Osteoblast (primary cell): ENCODE measurements at regions not wholly inside any gene's neighbourhood (a gene's known extent, or its start where the extent isn't known, plus 50 kb on each side); places are given as distances from the start of the nearest gene placed in this dataset.

Source experiments
- DNase-seq: peaks from one replicate; pipeline ENCODE4 v3.0.0; 2011; ENCODE audit warnings: low spot score, mixed read lengths; ENCODE audit not compliant: insufficient read length; ENCODE audit errors: missing footprints
- H2AFZ ChIP-seq: 2 replicates; pipeline ENCODE4 v1.6.0; 2011; ENCODE audit warnings: mild to moderate bottlenecking, low read length
- H3K27ac ChIP-seq: 2 replicates; pipeline ENCODE4 v1.5.1; 2011; ENCODE audit warnings: mild to moderate bottlenecking, low read depth, low read length, moderate library complexity
- H3K27me3 ChIP-seq: 2 replicates; pipeline ENCODE4 v1.6.0; 2012; ENCODE audit warnings: mild to moderate bottlenecking, control low read depth, inconsistent platforms, low read length, moderate library complexity; ENCODE audit not compliant: insufficient read depth
- H3K36me3 ChIP-seq: 2 replicates; pipeline ENCODE4 v1.5.1; 2011; ENCODE audit warnings: mild to moderate bottlenecking, low read length, control low read depth, moderate library complexity; ENCODE audit not compliant: insufficient read depth
- H3K4me1 ChIP-seq: 2 replicates; pipeline ENCODE4 v1.5.1; 2011; ENCODE audit warnings: mild to moderate bottlenecking, low read length, control low read depth, moderate library complexity; ENCODE audit not compliant: insufficient read depth
- H3K4me2 ChIP-seq: 2 replicates; pipeline ENCODE4 v1.6.0; 2011; ENCODE audit warnings: mild to moderate bottlenecking, low read length; ENCODE audit not compliant: insufficient read depth
- H3K4me3 ChIP-seq: fragments of 200-600 bp; sonication (generic); 3 replicates; pipeline ENCODE4 v1.5.1; 2012; ENCODE audit warnings: mild to moderate bottlenecking, low read length, inconsistent platforms; ENCODE audit not compliant: insufficient read depth
- H3K79me2 ChIP-seq: 2 replicates; pipeline ENCODE4 v1.6.0; 2012; ENCODE audit warnings: mild to moderate bottlenecking, low read length, control low read depth, inconsistent platforms; ENCODE audit not compliant: insufficient read depth
- H3K9me3 ChIP-seq: 2 replicates; pipeline ENCODE4 v1.5.1; 2011; ENCODE audit warnings: low read depth, low read length, control low read depth
- H4K20me1 ChIP-seq: 2 replicates; pipeline ENCODE4 v1.6.0; 2012; ENCODE audit warnings: mild to moderate bottlenecking, low read length, control low read depth; ENCODE audit not compliant: insufficient read depth
- TF ChIP-seq, protein P1 (sequence below): IDR thresholded peaks from 2 replicates; pipeline ENCODE4 v1.5.1; 2011; ENCODE audit warnings: mild to moderate bottlenecking, low read depth, low read length, moderate library complexity; ENCODE audit errors: extremely low read depth

DNA sequence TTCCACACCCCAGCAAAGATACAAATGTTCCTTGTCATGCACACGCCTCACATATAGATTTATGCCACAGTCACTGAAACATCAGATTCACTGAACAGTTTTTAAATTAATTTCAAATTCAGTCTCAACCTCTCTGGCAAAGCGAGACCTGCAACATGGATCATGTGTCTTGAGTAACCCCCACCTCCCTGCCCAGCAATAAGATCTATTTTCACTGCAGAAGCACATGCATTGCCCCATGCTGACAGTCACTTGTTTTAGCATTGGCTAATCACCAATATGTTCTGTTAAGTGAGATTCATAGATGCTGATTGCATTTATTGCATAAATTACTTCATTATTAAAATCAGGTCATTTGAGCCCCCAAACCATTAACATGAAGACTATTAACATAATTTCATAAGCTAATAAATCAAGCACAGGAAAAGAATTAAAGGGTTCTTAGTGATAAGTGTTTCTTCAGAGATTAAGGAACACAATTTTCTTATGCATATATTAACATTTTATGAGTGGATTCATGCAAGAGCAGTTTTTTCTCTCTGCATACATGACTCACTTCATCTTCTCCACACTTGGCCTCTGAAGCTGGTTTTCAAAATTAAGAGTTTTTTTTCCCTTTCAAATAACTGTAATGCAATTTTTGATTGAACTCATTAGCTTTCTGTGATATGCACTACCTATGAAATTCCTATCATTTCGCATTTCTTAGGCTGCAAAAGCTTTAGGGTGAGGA is 173.2 kb upstream of the SOX4 start:
- no peaks in the 10 kb centered on the region for H3K79me2 ChIP-seq
- H3K27me3 ChIP-seq: no peaks in the 10 kb centered on the region
- DNase-seq: no peak
- TF ChIP-seq, protein P1, sequence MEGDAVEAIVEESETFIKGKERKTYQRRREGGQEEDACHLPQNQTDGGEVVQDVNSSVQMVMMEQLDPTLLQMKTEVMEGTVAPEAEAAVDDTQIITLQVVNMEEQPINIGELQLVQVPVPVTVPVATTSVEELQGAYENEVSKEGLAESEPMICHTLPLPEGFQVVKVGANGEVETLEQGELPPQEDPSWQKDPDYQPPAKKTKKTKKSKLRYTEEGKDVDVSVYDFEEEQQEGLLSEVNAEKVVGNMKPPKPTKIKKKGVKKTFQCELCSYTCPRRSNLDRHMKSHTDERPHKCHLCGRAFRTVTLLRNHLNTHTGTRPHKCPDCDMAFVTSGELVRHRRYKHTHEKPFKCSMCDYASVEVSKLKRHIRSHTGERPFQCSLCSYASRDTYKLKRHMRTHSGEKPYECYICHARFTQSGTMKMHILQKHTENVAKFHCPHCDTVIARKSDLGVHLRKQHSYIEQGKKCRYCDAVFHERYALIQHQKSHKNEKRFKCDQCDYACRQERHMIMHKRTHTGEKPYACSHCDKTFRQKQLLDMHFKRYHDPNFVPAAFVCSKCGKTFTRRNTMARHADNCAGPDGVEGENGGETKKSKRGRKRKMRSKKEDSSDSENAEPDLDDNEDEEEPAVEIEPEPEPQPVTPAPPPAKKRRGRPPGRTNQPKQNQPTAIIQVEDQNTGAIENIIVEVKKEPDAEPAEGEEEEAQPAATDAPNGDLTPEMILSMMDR: no peak
- H3K9me3 ChIP-seq: no peaks in the 10 kb centered on the region
- H3K27ac ChIP-seq: no peak overlapping the region
- H2AFZ ChIP-seq: no peak overlapping the region
- H4K20me1 ChIP-seq: no peaks in the 10 kb centered on the region
- no peak overlapping the region for H3K4me2 ChIP-seq
- H3K4me3 ChIP-seq: no peak overlapping the region
- no peaks in the 10 kb centered on the region for H3K36me3 ChIP-seq
- H3K4me1 ChIP-seq: no peaks in the 10 kb centered on the region

DNA sequence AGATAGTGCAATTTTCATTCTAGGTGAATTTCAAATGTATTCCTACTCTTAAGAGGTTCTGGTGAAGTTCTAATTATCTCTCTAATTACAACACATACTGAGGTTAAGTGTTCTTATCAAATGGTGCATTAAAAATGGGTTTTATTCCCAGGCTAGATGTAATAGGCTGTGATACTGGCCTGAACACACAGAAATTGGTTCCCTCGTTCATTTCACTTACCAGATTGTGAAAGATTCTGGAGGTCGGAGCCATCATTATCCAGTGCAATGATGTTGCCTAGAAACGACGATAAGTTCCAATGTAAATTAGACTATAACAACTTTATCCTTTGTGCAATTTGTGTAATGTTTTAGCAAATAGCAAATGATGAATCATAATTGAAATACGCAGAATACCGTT is 172.6 kb upstream of the SOX4 start:
- Histone ChIP-seq H3K4me2 (no peak overlapping the region), H3K27ac (no peak overlapping the region), H2AFZ (no peak overlapping the region), H3K36me3 (no peaks in the 10 kb centered on the region), H3K4me3 (no peak overlapping the region), H3K9me3 (no peaks in the 10 kb centered on the region), H3K27me3 (no peaks in the 10 kb centered on the region), H4K20me1 (no peaks in the 10 kb centered on the region), H3K79me2 (no peaks in the 10 kb centered on the region), H3K4me1 (no peaks in the 10 kb centered on the region)
- TF ChIP-seq, protein P1: no peak
- DNase-seq: no peak

DNA sequence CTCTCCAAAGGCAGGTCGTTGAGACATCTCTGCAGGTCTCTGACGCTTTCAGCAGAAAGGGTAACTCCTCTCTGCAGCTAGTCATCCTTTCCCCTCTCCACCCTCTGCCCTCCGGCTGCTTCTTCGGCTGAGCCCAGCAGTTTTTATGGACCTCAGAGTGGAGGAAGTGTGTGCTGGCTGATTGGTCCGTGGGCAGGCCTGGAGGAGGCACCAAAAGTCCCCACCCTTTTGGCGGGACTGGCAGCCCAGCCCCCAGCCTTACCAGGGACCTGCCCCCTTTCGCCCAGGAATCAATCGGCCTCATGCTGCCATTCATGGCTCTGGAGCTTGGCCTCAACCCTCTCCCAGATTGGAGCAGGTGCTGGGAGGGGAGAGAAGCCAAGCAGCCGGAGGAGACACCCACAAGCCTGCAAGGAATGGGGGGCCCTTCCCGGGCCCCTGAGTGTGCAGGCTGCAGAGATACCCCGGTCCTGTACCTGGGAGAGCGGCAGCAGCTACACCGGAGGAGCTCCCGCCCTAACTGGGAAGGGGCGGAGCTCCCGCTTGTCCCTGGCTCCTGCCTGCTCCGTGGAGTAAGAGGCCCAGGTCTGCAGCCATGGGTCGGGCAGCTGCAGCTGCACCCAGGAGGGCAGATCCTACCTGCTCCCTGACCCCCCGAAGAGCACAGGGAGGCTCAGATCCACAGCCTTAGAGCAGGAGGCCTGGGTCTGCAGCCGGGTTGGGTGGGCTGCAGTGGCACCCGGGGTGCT is 170.3 kb upstream of the SOX4 start:
- no peaks in the 10 kb centered on the region for H3K27me3 ChIP-seq
- H3K4me3 ChIP-seq: no peak overlapping the region
- no peak overlapping the region for H3K4me2 ChIP-seq
- DNase-seq: no peak
- no peak overlapping the region for H3K27ac ChIP-seq
- no peaks in the 10 kb centered on the region for H4K20me1 ChIP-seq
- H3K9me3 ChIP-seq: no peaks in the 10 kb centered on the region
- no peaks in the 10 kb centered on the region for H3K79me2 ChIP-seq
- TF ChIP-seq, protein P1: no peak
- H3K4me1 ChIP-seq: no peaks in the 10 kb centered on the region
- no peak overlapping the region for H2AFZ ChIP-seq
- no peaks in the 10 kb centered on the region for H3K36me3 ChIP-seq

GRCh38 chr6:21426841-21427490 is 166.6 kb upstream of the SOX4 start:
- H3K4me1 ChIP-seq: no peaks in the 10 kb centered on the region
- TF ChIP-seq, protein P1: no peak
- H3K4me3 ChIP-seq: no peak overlapping the region
- peak; percentile 75 for DNase-seq
- no peaks in the 10 kb centered on the region for H3K27me3 ChIP-seq
- H3K79me2 ChIP-seq: no peaks in the 10 kb centered on the region
- H2AFZ ChIP-seq: peak overlapping the region; percentile 28
- no peak overlapping the region for H3K27ac ChIP-seq
- no peaks in the 10 kb centered on the region for H4K20me1 ChIP-seq
- H3K36me3 ChIP-seq: no peaks in the 10 kb centered on the region
- no peaks in the 10 kb centered on the region for H3K9me3 ChIP-seq
- H3K4me2 ChIP-seq: no peak overlapping the region
